Endodermal cell (in vitro differentiated cells): ENCODE measurements at regions not wholly inside any gene's neighbourhood (a gene's known extent, or its start where the extent isn't known, plus 50 kb on each side); places are given as distances from the start of the nearest gene placed in this dataset.

ENCODE experiments used
- DNase-seq: peaks from one replicate; pipeline ENCODE4 v3.0.0-alpha.2; 2017
- H3K27ac ChIP-seq: 2 replicates; pipeline ENCODE4 v1.5.1; 2013; ENCODE audit warnings: mild to moderate bottlenecking, low read depth, low read length, moderate library complexity
- H3K27me3 ChIP-seq: 2 replicates; pipeline ENCODE4 v1.6.1; 2013; ENCODE audit warnings: mild to moderate bottlenecking, low read length, moderate library complexity; ENCODE audit not compliant: insufficient read depth, control insufficient read depth, poor library complexity, severe bottlenecking
- H3K36me3 ChIP-seq: 2 replicates; pipeline ENCODE4 v1.7.0; 2013; ENCODE audit warnings: mild to moderate bottlenecking, low read length, moderate library complexity; ENCODE audit not compliant: control insufficient read depth, insufficient read depth
- H3K4me1 ChIP-seq: one replicate; pipeline ENCODE4 v1.7.0; 2013; ENCODE audit warnings: low read length; ENCODE audit not compliant: control insufficient read depth, insufficient read depth
- H3K4me3 ChIP-seq: 2 replicates; pipeline ENCODE4 v1.5.1; 2013; ENCODE audit warnings: mild to moderate bottlenecking, low read length, moderate library complexity
- H3K9ac ChIP-seq: 2 replicates; pipeline ENCODE4 v1.6.1; 2013; ENCODE audit warnings: mild to moderate bottlenecking, low read length, moderate library complexity; ENCODE audit not compliant: poor library complexity, severe bottlenecking; ENCODE audit errors: extremely low read depth
- H3K9me3 ChIP-seq: 2 replicates; pipeline ENCODE4 v1.6.1; 2013; ENCODE audit warnings: mild to moderate bottlenecking, low read length, moderate library complexity; ENCODE audit not compliant: control insufficient read depth
- H3K27ac Mint-ChIP-seq: 2 replicates; pipeline ENCODE4 v1.8.0; 2020; ENCODE audit warnings: mixed read lengths
- H3K27me3 Mint-ChIP-seq: 2 replicates; pipeline ENCODE4 v1.8.0; 2021; ENCODE audit warnings: mild to moderate bottlenecking, mixed read lengths; ENCODE audit not compliant: insufficient read depth
- H3K36me3 Mint-ChIP-seq: 2 replicates; pipeline ENCODE4 v1.8.0; 2020; ENCODE audit warnings: low read depth, mixed read lengths
- H3K4me1 Mint-ChIP-seq: 2 replicates; pipeline ENCODE4 v1.8.0; 2020; ENCODE audit warnings: mixed read lengths
- H3K4me3 Mint-ChIP-seq: 2 replicates; pipeline ENCODE4 v1.8.0; 2020; ENCODE audit warnings: mild to moderate bottlenecking, moderate library complexity, mixed read lengths
- H3K9me3 Mint-ChIP-seq: 2 replicates; pipeline ENCODE4 v1.8.0; 2020; ENCODE audit warnings: mild to moderate bottlenecking, mixed read lengths
- WGBS, 2 experiments: methylation state at CpG; one replicate each; pipeline versions ENCODE4 v1.1.5 to v1.1.7; 2013; ENCODE audit warnings: missing lambda C conversion rate in 2 of 2, mixed read lengths in 1 of 2; ENCODE audit not compliant: insufficient coverage in 1 of 2, insufficient read length in 1 of 2; 5-methylcytosine and 5-hydroxymethylcytosine counted together
- TF ChIP-seq, protein P1 (sequence below): fragments of 200-600 bp; sonication (generic); conservative IDR thresholded peaks from 2 replicates; pipeline ENCODE4 v1.5.0; 2021; ENCODE audit warnings: antibody characterized with exemption, mild to moderate bottlenecking

- Mint-ChIP-seq H3K4me3 (no peak overlapping the region), H3K27me3 (peaks cover 41% of the 10 kb centered on the region), H3K4me1 (peaks cover 24% of the 10 kb centered on the region)
Measured at GRCh38 chr1:38560457-38560856, 299.1 kb downstream of the RRAGC start.

DNA sequence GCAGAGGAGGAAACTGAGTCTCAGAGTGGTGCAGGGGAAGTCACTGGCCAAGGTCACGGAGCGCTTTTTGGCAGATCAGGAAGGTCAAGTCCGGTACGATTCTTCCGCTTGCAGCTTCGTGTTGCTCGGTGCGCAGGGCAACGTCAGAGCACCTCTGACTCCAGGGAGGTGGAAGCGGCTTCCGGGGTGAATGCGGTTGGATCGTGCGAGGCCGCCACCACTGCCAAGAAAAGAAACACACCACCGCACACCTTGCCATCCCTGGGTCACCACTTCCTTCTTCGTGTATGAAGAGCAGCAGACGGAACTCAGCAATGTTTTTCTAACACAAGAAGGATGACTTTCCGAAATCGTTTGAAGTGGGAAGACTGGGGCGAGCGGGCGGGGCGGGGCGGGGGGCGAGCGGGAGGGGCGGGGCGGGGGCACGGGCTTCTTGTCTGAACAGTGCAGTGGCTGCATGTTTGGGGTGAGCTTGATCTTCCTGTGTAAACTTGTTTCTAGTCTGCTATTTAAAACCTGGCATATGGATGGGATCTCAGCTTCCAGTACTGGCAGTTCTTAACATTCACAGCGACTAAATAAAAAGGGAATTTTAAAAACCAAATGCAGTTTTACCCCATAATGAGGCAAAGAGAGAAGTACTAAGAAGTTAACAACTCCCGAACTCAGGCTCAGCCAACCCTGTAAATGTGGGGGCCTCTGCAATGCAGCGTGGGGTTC lies 300.0 kb downstream of the RRAGC start:
- H3K36me3 Mint-ChIP-seq, result no peaks in the 10 kb centered on the region
- TF ChIP-seq, protein P1, sequence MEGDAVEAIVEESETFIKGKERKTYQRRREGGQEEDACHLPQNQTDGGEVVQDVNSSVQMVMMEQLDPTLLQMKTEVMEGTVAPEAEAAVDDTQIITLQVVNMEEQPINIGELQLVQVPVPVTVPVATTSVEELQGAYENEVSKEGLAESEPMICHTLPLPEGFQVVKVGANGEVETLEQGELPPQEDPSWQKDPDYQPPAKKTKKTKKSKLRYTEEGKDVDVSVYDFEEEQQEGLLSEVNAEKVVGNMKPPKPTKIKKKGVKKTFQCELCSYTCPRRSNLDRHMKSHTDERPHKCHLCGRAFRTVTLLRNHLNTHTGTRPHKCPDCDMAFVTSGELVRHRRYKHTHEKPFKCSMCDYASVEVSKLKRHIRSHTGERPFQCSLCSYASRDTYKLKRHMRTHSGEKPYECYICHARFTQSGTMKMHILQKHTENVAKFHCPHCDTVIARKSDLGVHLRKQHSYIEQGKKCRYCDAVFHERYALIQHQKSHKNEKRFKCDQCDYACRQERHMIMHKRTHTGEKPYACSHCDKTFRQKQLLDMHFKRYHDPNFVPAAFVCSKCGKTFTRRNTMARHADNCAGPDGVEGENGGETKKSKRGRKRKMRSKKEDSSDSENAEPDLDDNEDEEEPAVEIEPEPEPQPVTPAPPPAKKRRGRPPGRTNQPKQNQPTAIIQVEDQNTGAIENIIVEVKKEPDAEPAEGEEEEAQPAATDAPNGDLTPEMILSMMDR, result no peak
- H3K4me3 Mint-ChIP-seq, result peak overlapping the region; percentile 45
- H3K36me3 ChIP-seq, result no peaks in the 10 kb centered on the region
- peak; percentile 65 for DNase-seq
- peaks cover 27% of the 10 kb centered on the region for H3K27me3 ChIP-seq
- H3K9me3 Mint-ChIP-seq, result no peaks in the 10 kb centered on the region
- peaks cover 3% of the 10 kb centered on the region for H3K4me1 ChIP-seq
- peaks cover 24% of the 10 kb centered on the region for H3K4me1 Mint-ChIP-seq
- no peak overlapping the region for H3K4me3 ChIP-seq
- no peaks in the 10 kb centered on the region for H3K9me3 ChIP-seq
- no peak overlapping the region for H3K9ac ChIP-seq
- H3K27me3 Mint-ChIP-seq, result peaks cover 44% of the 10 kb centered on the region
- WGBS, 2 experiments, result 78 to 83% methylated on average over 19 to 32 of the region's 33 CpGs
- H3K27ac Mint-ChIP-seq, result no peak overlapping the region
- H3K27ac ChIP-seq, result no peak overlapping the region

More at GRCh38 chr1:38560457-38560856, 299.1 kb downstream of the RRAGC start:
- Histone ChIP-seq H3K9ac (no peak overlapping the region), H3K36me3 (no peaks in the 10 kb centered on the region), H3K4me3 (no peak overlapping the region), H3K27ac (no peak overlapping the region), H3K9me3 (no peaks in the 10 kb centered on the region), H3K4me1 (peaks cover 3% of the 10 kb centered on the region), H3K27me3 (peaks cover 27% of the 10 kb centered on the region)
- no peak for DNase-seq
- H3K9me3 Mint-ChIP-seq, result no peaks in the 10 kb centered on the region
- no peak overlapping the region for H3K27ac Mint-ChIP-seq
- WGBS, 2 experiments, result 90 to 96% methylated on average over 6 to 7 of the region's 7 CpGs
- H3K36me3 Mint-ChIP-seq, result no peaks in the 10 kb centered on the region
- TF ChIP-seq, protein P1, result no peak

GRCh38 chr1:38558500-38559445 lies 300.8 kb downstream of the RRAGC start:
- DNase-seq, result peak; percentile 85
- peak overlapping the region; percentile 86 for H3K27ac ChIP-seq
- H3K36me3 Mint-ChIP-seq, result no peaks in the 10 kb centered on the region
- TF ChIP-seq, protein P1, result peak; percentile 41
- WGBS, 2 experiments, result 51 to 66% methylated on average over 7 to 23 of the region's 23 CpGs
- no peaks in the 10 kb centered on the region for H3K9me3 Mint-ChIP-seq
- H3K36me3 ChIP-seq, result no peaks in the 10 kb centered on the region
- no peak overlapping the region for H3K4me3 ChIP-seq
- H3K4me1 ChIP-seq, result peaks cover 3% of the 10 kb centered on the region
- peaks cover 24% of the 10 kb centered on the region for H3K4me1 Mint-ChIP-seq
- H3K27me3 ChIP-seq, result peaks cover 27% of the 10 kb centered on the region
- H3K27ac Mint-ChIP-seq, result peak overlapping the region; percentile 17
- no peaks in the 10 kb centered on the region for H3K9me3 ChIP-seq
- no peak overlapping the region for H3K9ac ChIP-seq
- H3K27me3 Mint-ChIP-seq, result peaks cover 41% of the 10 kb centered on the region
- peak overlapping the region; percentile 45 for H3K4me3 Mint-ChIP-seq
